IMR-90 (cell line): ENCODE measurements at regions not wholly inside any gene's neighbourhood (a gene's known extent, or its start where the extent isn't known, plus 50 kb on each side); places are given as distances from the start of the nearest gene placed in this dataset.

ENCODE experiments used
- ATAC-seq: fragments of 200-7000 bp; cut with Tn5 transposase; 2 replicates; pipeline ENCODE4 v1.9.1; 2020; ENCODE audit warnings: low read depth, mild to moderate bottlenecking, moderate library complexity
- BruUV-seq: library from RNA; stranded (reverse); fragments of 400-500 nt; replicated peaks from 2 replicates; lab custom pipeline; 2021; lab: Mats Ljungman, UMichigan
- CTCF ChIA-PET: fragments of 300-600 bp; formaldehyde crosslinking; extraction: SDS; loops from one replicate; lab custom pipeline; 2021; ENCODE audit warnings: antibody characterized with exemption; lab: Yijun Ruan, JAX
- POLR2A ChIA-PET: fragments of 300-600 bp; sonication (Branson Sonifier 250); formaldehyde crosslinking; loops from one replicate; lab custom pipeline; 2022; ENCODE audit warnings: antibody characterized with exemption; ENCODE audit not compliant: unreplicated experiment; lab: Charles Lee
- DNase-seq: peaks from one replicate; pipeline ENCODE4 v3.0.0; 2013
- H2AFZ ChIP-seq: replicated peaks from 2 replicates; pipeline ENCODE3; 2013; ENCODE audit warnings: low read length, mild to moderate bottlenecking; ENCODE audit not compliant: poor library complexity
- H2AK5ac ChIP-seq: 2 replicates; pipeline ENCODE4 v1.6.1; 2013; ENCODE audit warnings: low read depth, low read length, inconsistent platforms
- H2AK9ac ChIP-seq: replicated peaks from 2 replicates; pipeline ENCODE3; 2013; ENCODE audit warnings: mild to moderate bottlenecking, low read depth, low read length, moderate library complexity; ENCODE audit not compliant: poor library complexity
- H2BK120ac ChIP-seq: 2 replicates; pipeline ENCODE4 v1.6.1; 2013; ENCODE audit warnings: low read depth, low read length, inconsistent platforms
- H2BK15ac ChIP-seq: 3 replicates; pipeline ENCODE4 v1.6.1; 2013; ENCODE audit warnings: low read depth, low read length, inconsistent platforms
- H2BK20ac ChIP-seq: 2 replicates; pipeline ENCODE4 v1.6.1; 2013; ENCODE audit warnings: low read depth, mild to moderate bottlenecking, inconsistent platforms, low read length, moderate library complexity
- H2BK5ac ChIP-seq: 2 replicates; pipeline ENCODE4 v1.6.1; 2013; ENCODE audit warnings: mild to moderate bottlenecking, low read depth, low read length, inconsistent platforms; ENCODE audit not compliant: poor library complexity, severe bottlenecking
- H3K14ac ChIP-seq: replicated peaks from 2 replicates; pipeline ENCODE4 v1.6.1; 2013; ENCODE audit warnings: low read depth, low read length, inconsistent platforms
- H3K18ac ChIP-seq: 2 replicates; pipeline ENCODE4 v1.6.1; 2013; ENCODE audit warnings: low read depth, low read length, control low read depth
- H3K23ac ChIP-seq: 2 replicates; pipeline ENCODE4 v1.6.1; 2013; ENCODE audit warnings: low read depth, low read length, inconsistent platforms
- H3K27ac ChIP-seq: 2 replicates; pipeline ENCODE4 v1.5.1; 2013; ENCODE audit warnings: mild to moderate bottlenecking, control low read depth, low read length; ENCODE audit not compliant: insufficient read depth
- H3K27me3 ChIP-seq: 2 replicates; pipeline ENCODE4 v1.6.1; 2013; ENCODE audit warnings: low read length; ENCODE audit not compliant: control insufficient read depth, insufficient read depth
- H3K36me3 ChIP-seq: 2 replicates; pipeline ENCODE4 v1.6.1; 2013; ENCODE audit warnings: low read length, mixed read lengths; ENCODE audit not compliant: control insufficient read depth, insufficient read depth
- H3K4ac ChIP-seq: 2 replicates; pipeline ENCODE4 v1.6.1; 2013; ENCODE audit warnings: low read depth, low read length, inconsistent platforms
- H3K4me1 ChIP-seq: 2 replicates; pipeline ENCODE4 v1.6.1; 2013; ENCODE audit warnings: low read length, mixed read lengths; ENCODE audit not compliant: control insufficient read depth, insufficient read depth
- H3K4me2 ChIP-seq: 2 replicates; pipeline ENCODE4 v1.6.1; 2013; ENCODE audit warnings: low read depth, mild to moderate bottlenecking, control low read depth, low read length, moderate library complexity
- H3K4me3 ChIP-seq: 2 replicates; pipeline ENCODE4 v1.5.1; 2013; ENCODE audit warnings: low read depth, mild to moderate bottlenecking, control low read depth, low read length, moderate library complexity; ENCODE audit not compliant: insufficient read depth
- H3K56ac ChIP-seq: 2 replicates; pipeline ENCODE4 v1.6.1; 2013; ENCODE audit warnings: low read length, inconsistent platforms; ENCODE audit not compliant: insufficient read depth; ENCODE audit errors: extremely low read depth
- H3K79me1 ChIP-seq, 2 experiments: 2 replicates each; pipeline ENCODE4 v1.6.1; 2013; ENCODE audit warnings: low read length in 2 of 2, inconsistent platforms in 1 of 2, low read depth in 1 of 2
- H3K9ac ChIP-seq: 2 replicates; pipeline ENCODE4 v1.6.1; 2013; ENCODE audit warnings: low read depth, low read length, control low read depth
- H3K9me1 ChIP-seq: 2 replicates; pipeline ENCODE4 v1.6.1; 2013; ENCODE audit warnings: low read length, inconsistent platforms; ENCODE audit not compliant: insufficient read depth
- H3K9me3 ChIP-seq: 2 replicates; pipeline ENCODE4 v1.6.1; 2013; ENCODE audit warnings: low read length; ENCODE audit not compliant: control insufficient read depth, insufficient read depth
- H4K20me1 ChIP-seq: 2 replicates; pipeline ENCODE4 v1.6.1; 2013; ENCODE audit warnings: low read length, inconsistent platforms; ENCODE audit not compliant: insufficient read depth
- H4K5ac ChIP-seq: 2 replicates; pipeline ENCODE4 v1.6.1; 2013; ENCODE audit warnings: mild to moderate bottlenecking, low read depth, low read length, control low read depth
- H4K8ac ChIP-seq, 2 experiments: 2 replicates each; pipeline ENCODE4 v1.6.1; 2013; ENCODE audit warnings: low read depth in 2 of 2, low read length in 2 of 2, control low read depth in 1 of 2, inconsistent platforms in 1 of 2
- H4K91ac ChIP-seq: 2 replicates; pipeline ENCODE4 v1.6.1; 2013; ENCODE audit warnings: low read depth, low read length, inconsistent platforms; ENCODE audit not compliant: insufficient read depth
- BHLHE40 ChIP-seq: fragments of 150-350 bp; IDR thresholded peaks from 2 replicates; pipeline ENCODE4 v1.6.1; 2016; ENCODE audit warnings: mild to moderate bottlenecking, low read depth, low read length
- CEBPB ChIP-seq: IDR thresholded peaks from 2 replicates; pipeline ENCODE4 v1.6.1; 2012; ENCODE audit warnings: low read depth, low read length, improper control_type of control experiment
- CHD1 ChIP-seq: IDR thresholded peaks from 2 replicates; pipeline ENCODE4 v1.6.1; 2012; ENCODE audit warnings: low read depth, low read length, improper control_type of control experiment
- CTCF ChIP-seq: conservative IDR thresholded peaks from 2 replicates; pipeline ENCODE4 v1.5.1; 2012; ENCODE audit warnings: mild to moderate bottlenecking, low read depth, low read length, improper control_type of control experiment
- MAZ ChIP-seq: IDR thresholded peaks from 2 replicates; pipeline ENCODE4 v1.6.1; 2012; ENCODE audit warnings: low read depth, mild to moderate bottlenecking, low read length, improper control_type of control experiment, moderate library complexity, borderline replicate concordance
- NFE2L2 ChIP-seq: fragments of 150-350 bp; IDR thresholded peaks from 2 replicates; pipeline ENCODE4 v1.6.1; 2016; ENCODE audit warnings: low read depth, mild to moderate bottlenecking, low read length
- POLR2A ChIP-seq: IDR thresholded peaks from 2 replicates; pipeline ENCODE4 v1.6.1; 2012; ENCODE audit warnings: mild to moderate bottlenecking, low read depth, low read length
- RCOR1 ChIP-seq: IDR thresholded peaks from 2 replicates; pipeline ENCODE4 v1.6.1; 2012; ENCODE audit warnings: mild to moderate bottlenecking, low read length, improper control_type of control experiment; ENCODE audit not compliant: insufficient replicate concordance
- SMC3 ChIP-seq: fragments of 150-350 bp; IDR thresholded peaks from 2 replicates; pipeline ENCODE4 v1.6.1; 2016; ENCODE audit warnings: low read depth, mild to moderate bottlenecking, antibody characterized with exemption, low read length, moderate library complexity
- WGBS, 2 experiments: methylation state at CpG; one replicate each; pipeline versions ENCODE4 v1.1.5 to v1.1.7; 2013; ENCODE audit warnings: missing lambda C conversion rate in 2 of 2; ENCODE audit not compliant: insufficient read length in 1 of 2; ENCODE audit errors: extremely low coverage in 2 of 2; 5-methylcytosine and 5-hydroxymethylcytosine counted together
- dilution Hi-C: fragments of 300-500 bp; cut with HindIII; formaldehyde crosslinking; loops from one replicate; pipeline ENCODE4 v1.14.3; 2018; ENCODE audit warnings: low sequenced_read_pairs; ENCODE audit not compliant: unreplicated experiment
- in situ Hi-C: fragments of 300-500 bp; cut with MboI; formaldehyde crosslinking; loops from 3 replicates; pipeline ENCODE4 v1.14.3; 2019; ENCODE audit warnings: low sequenced_read_pairs, inconsistent platforms, mixed read lengths
- intact Hi-C: fragments of 100-400 bp; cut with micrococcal nuclease; formaldehyde crosslinking; loops from 2 replicates; pipeline ENCODE4 v1.10.0; 2022

GRCh38 chr11:134923441-134923840 is 511.4 kb upstream of the B3GAT1 start:
- TF ChIP-seq SMC3 (no peak), CEBPB (no peak), MAZ (no peak), CHD1 (no peak), RCOR1 (no peak), POLR2A (no peak), CTCF (no peak), BHLHE40 (no peak), NFE2L2 (no peak)
- Histone ChIP-seq H3K4ac (no peak overlapping the region), H2BK20ac (no peak overlapping the region), H3K4me2 (no peak overlapping the region), H2AFZ (no peak overlapping the region), H2BK15ac (no peak overlapping the region), H2BK5ac (no peak overlapping the region), H3K18ac (no peak overlapping the region), H4K5ac (no peak overlapping the region), H3K9ac (no peak overlapping the region), H3K9me3 (peaks cover 2% of the 10 kb centered on the region; the same call in 1 of the 2 replicates), H3K4me3 (no peak overlapping the region), H3K27me3 (no peaks in the 10 kb centered on the region), H3K23ac (no peak overlapping the region), H2AK9ac (no peak overlapping the region), H4K8ac (no peak overlapping the region), H3K4me1 (no peaks in the 10 kb centered on the region), H3K36me3 (no peaks in the 10 kb centered on the region), H2BK120ac (no peak overlapping the region), H3K27ac (no peak overlapping the region), H3K14ac (no peak overlapping the region), H4K20me1 (no peaks in the 10 kb centered on the region), H3K9me1 (no peaks in the 10 kb centered on the region), H3K79me1 (no peaks in the 10 kb centered on the region), H2AK5ac (no peak overlapping the region), H3K56ac (no peak overlapping the region), H4K91ac (no peak overlapping the region)
- in situ Hi-C loops: no loop called here
- BruUV-seq: no TSS peak
- POLR2A ChIA-PET: no interaction called here
- dilution Hi-C loops: no loop called here
- CTCF ChIA-PET: no interaction called here
- WGBS, 2 experiments: no CpG with 5 or more reads among the region's 7 CpGs
- DNase-seq (no peak), ATAC-seq (no peak)
- intact Hi-C loops: no loop called here
